DOHH2 (cell line): ENCODE measurements at regions not wholly inside any gene's neighbourhood (a gene's known extent, or its start where the extent isn't known, plus 50 kb on each side); places are given as distances from the start of the nearest gene placed in this dataset.

ENCODE experiments used
- H3F3A ChIP-seq: fragments of 200-600 bp; sonication (generic), shearing (Covaris generic); 2 replicates; pipeline ENCODE4 v1.6.0; 2016; ENCODE audit warnings: antibody characterized with exemption, mild to moderate bottlenecking; ENCODE audit not compliant: control insufficient read depth, insufficient read depth
- H3K27ac ChIP-seq: fragments of 200-600 bp; sonication (generic); 2 replicates; pipeline ENCODE4 v1.5.1; 2014; ENCODE audit warnings: low read depth, mild to moderate bottlenecking, low read length, moderate library complexity
- H3K27me3 ChIP-seq: fragments of 200-600 bp; sonication (generic); 2 replicates; pipeline ENCODE4 v1.6.1; 2014; ENCODE audit warnings: mild to moderate bottlenecking, low read length, mixed read lengths; ENCODE audit not compliant: control insufficient read depth
- H3K36me3 ChIP-seq: fragments of 200-600 bp; sonication (generic); 2 replicates; pipeline ENCODE4 v1.6.1; 2014; ENCODE audit warnings: mild to moderate bottlenecking, low read length, moderate library complexity, mixed read lengths; ENCODE audit not compliant: control insufficient read depth
- H3K4me1 ChIP-seq: fragments of 200-600 bp; sonication (generic); 2 replicates; pipeline ENCODE4 v1.6.1; 2014; ENCODE audit warnings: mild to moderate bottlenecking, low read length, mixed read lengths; ENCODE audit not compliant: control insufficient read depth
- H3K4me2 ChIP-seq: fragments of 200-600 bp; sonication (generic); 2 replicates; pipeline ENCODE4 v1.6.0; 2014; ENCODE audit warnings: mild to moderate bottlenecking, low read length, moderate library complexity
- H3K4me3 ChIP-seq: fragments of 200-600 bp; sonication (generic); 2 replicates; pipeline ENCODE4 v1.5.1; 2014; ENCODE audit warnings: mild to moderate bottlenecking, low read length, mixed read lengths
- H3K79me2 ChIP-seq: fragments of 200-600 bp; sonication (generic); 2 replicates; pipeline ENCODE4 v1.6.1; 2014; ENCODE audit warnings: mild to moderate bottlenecking, low read length, mixed read lengths; ENCODE audit not compliant: control insufficient read depth
- H3K9me2 ChIP-seq: fragments of 200-600 bp; sonication (generic); replicated peaks from 2 replicates; pipeline ENCODE4 v1.6.1; 2014; ENCODE audit warnings: mild to moderate bottlenecking, low read length, mixed read lengths; ENCODE audit not compliant: control insufficient read depth
- H3K9me3 ChIP-seq: fragments of 200-600 bp; sonication (generic); 2 replicates; pipeline ENCODE4 v1.6.1; 2014; ENCODE audit warnings: antibody characterized with exemption, low read length, mixed read lengths; ENCODE audit not compliant: control insufficient read depth, insufficient read depth
- H4K20me1 ChIP-seq: fragments of 200-600 bp; sonication (generic); 2 replicates; pipeline ENCODE4 v1.6.0; 2014; ENCODE audit warnings: low read depth, mild to moderate bottlenecking, antibody characterized with exemption, low read length, moderate library complexity; ENCODE audit not compliant: control insufficient read depth, insufficient read depth
- CTCF ChIP-seq: fragments of 200-600 bp; sonication (generic); IDR thresholded peaks from one replicate; pipeline ENCODE4 v1.5.1; 2014; ENCODE audit warnings: antibody characterized with exemption, mild to moderate bottlenecking, low read depth, low read length; ENCODE audit not compliant: poor library complexity, severe bottlenecking
- EZH2phosphoT487 ChIP-seq: fragments of 200-600 bp; sonication (generic); IDR thresholded peaks from 2 replicates; pipeline ENCODE4 v1.6.1; 2017; ENCODE audit warnings: borderline replicate concordance, mild to moderate bottlenecking, antibody characterized with exemption, low read length, moderate library complexity, mixed read lengths

GRCh38 chr13:44739120-44739519, 163.0 kb upstream of the TSC22D1 start:
- no peak overlapping the region for H3K4me2 ChIP-seq
- no peaks in the 10 kb centered on the region for H3K79me2 ChIP-seq
- no peak overlapping the region for H3K27ac ChIP-seq
- H3K9me2 ChIP-seq: no peaks in the 10 kb centered on the region
- H3K36me3 ChIP-seq: no peaks in the 10 kb centered on the region
- no peaks in the 10 kb centered on the region for H3F3A ChIP-seq
- H3K27me3 ChIP-seq: no peaks in the 10 kb centered on the region
- H3K4me1 ChIP-seq: no peaks in the 10 kb centered on the region
- no peaks in the 10 kb centered on the region for H3K9me3 ChIP-seq
- no peak overlapping the region for H3K4me3 ChIP-seq
- H4K20me1 ChIP-seq: no peaks in the 10 kb centered on the region
- TF ChIP-seq CTCF (no peak), EZH2phosphoT487 (no peak)

GRCh38 chr13:44738463-44738862, 162.3 kb upstream of the TSC22D1 start:
- TF ChIP-seq CTCF (no peak), EZH2phosphoT487 (no peak)
- Histone ChIP-seq H3K9me3 (no peaks in the 10 kb centered on the region), H3K27me3 (no peaks in the 10 kb centered on the region), H3K9me2 (no peaks in the 10 kb centered on the region), H4K20me1 (no peaks in the 10 kb centered on the region), H3K4me1 (no peaks in the 10 kb centered on the region), H3K79me2 (no peaks in the 10 kb centered on the region), H3K27ac (no peak overlapping the region), H3K4me2 (no peak overlapping the region), H3F3A (no peaks in the 10 kb centered on the region), H3K36me3 (no peaks in the 10 kb centered on the region), H3K4me3 (no peak overlapping the region)

GRCh38 chr13:44735806-44736205, 159.7 kb upstream of the TSC22D1 start:
- H3K4me2 ChIP-seq: no peak overlapping the region
- no peaks in the 10 kb centered on the region for H3K9me2 ChIP-seq
- H3K4me3 ChIP-seq: no peak overlapping the region
- TF ChIP-seq EZH2phosphoT487: no peak
- TF ChIP-seq CTCF: no peak
- no peaks in the 10 kb centered on the region for H4K20me1 ChIP-seq
- no peaks in the 10 kb centered on the region for H3K27me3 ChIP-seq
- no peak overlapping the region for H3K27ac ChIP-seq
- no peaks in the 10 kb centered on the region for H3F3A ChIP-seq
- no peaks in the 10 kb centered on the region for H3K9me3 ChIP-seq
- H3K79me2 ChIP-seq: no peaks in the 10 kb centered on the region
- no peaks in the 10 kb centered on the region for H3K4me1 ChIP-seq
- no peaks in the 10 kb centered on the region for H3K36me3 ChIP-seq

- Histone ChIP-seq H3K27me3 (no peaks in the 10 kb centered on the region), H3K4me1 (no peaks in the 10 kb centered on the region), H4K20me1 (no peaks in the 10 kb centered on the region), H3K27ac (no peak overlapping the region), H3K9me2 (no peaks in the 10 kb centered on the region), H3K36me3 (no peaks in the 10 kb centered on the region), H3K79me2 (no peaks in the 10 kb centered on the region), H3K4me2 (no peak overlapping the region), H3K4me3 (no peak overlapping the region), H3K9me3 (no peaks in the 10 kb centered on the region), H3F3A (no peaks in the 10 kb centered on the region)
- TF ChIP-seq CTCF (no peak), EZH2phosphoT487 (no peak)
Measured at GRCh38 chr13:44734201-44734707, 158.1 kb upstream of the TSC22D1 start.
